ENCODE measurements at regions not wholly inside any gene's neighbourhood (a gene's known extent, or its start where the extent isn't known, plus 50 kb on each side); places are given as distances from the start of the nearest gene placed in this dataset.

- H3K27me3 ChIP-seq: no peaks in the 10 kb centered on the region
- ATAC-seq (peak; percentile 56 to 97 (median 84)), DNase-seq (peak in 1 of 3 donors; percentile 28)
- no peaks in the 10 kb centered on the region for H3K36me3 ChIP-seq
- H3K4me3 ChIP-seq: no peak overlapping the region
- H3K9me3 ChIP-seq: no peaks in the 10 kb centered on the region
- intact Hi-C loops (cut with DNase I): no loop called here
- H3K27ac ChIP-seq: no peak overlapping the region
- TF ChIP-seq CTCF (IDR thresholded peaks at IDR 0.05) (peak in 1 of 4 donors; percentile 18), POLR2A (IDR thresholded peaks at IDR 0.05) (no peak)
- WGBS (ENCODE audit: insufficient coverage, low coverage, low lambda C conversion rate, missing lambda C conversion rate): 35% methylated on average over 4 of the region's 4 CpGs
- peaks cover 0 to 7% (median 0%) of the 10 kb centered on the region in 4 donors for H3K4me1 ChIP-seq
Observed at GRCh38 chr5:61801174-61801573, 469.1 kb downstream of the ZSWIM6 start.

DNA sequence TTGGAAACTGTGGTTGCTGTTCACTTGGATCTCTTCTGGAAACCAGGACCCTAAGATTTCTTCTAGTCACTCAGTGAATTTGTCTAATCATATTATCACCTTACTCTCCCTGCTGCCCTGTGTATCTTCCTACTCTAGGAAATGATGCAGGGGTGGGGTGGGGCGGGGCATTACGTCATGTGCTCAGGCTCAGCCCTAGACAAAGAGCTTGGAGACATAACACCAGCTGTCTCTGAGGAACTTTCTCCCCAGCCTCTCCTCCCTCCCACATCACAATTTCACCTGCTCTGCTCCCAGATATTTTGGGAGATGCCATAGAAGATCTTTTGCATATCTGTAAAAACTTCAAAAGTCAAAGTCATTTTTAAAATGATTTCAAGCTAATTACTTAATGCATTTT lies 470.4 kb downstream of the ZSWIM6 start:
- H3K9me3 ChIP-seq: no peaks in the 10 kb centered on the region
- H3K4me3 ChIP-seq: no peak overlapping the region
- DNase-seq: no peak
- peaks cover 0 to 7% (median 0%) of the 10 kb centered on the region in 4 donors for H3K4me1 ChIP-seq
- H3K36me3 ChIP-seq: no peaks in the 10 kb centered on the region
- intact Hi-C loops (cut with DNase I): no loop called here
- H3K27ac ChIP-seq: no peak overlapping the region
- ATAC-seq: no peak
- WGBS (ENCODE audit: insufficient coverage, low coverage, low lambda C conversion rate, missing lambda C conversion rate): 89% methylated on average over 2 of the region's 2 CpGs
- no peaks in the 10 kb centered on the region for H3K27me3 ChIP-seq
- no peak for TF ChIP-seq CTCF (IDR thresholded peaks at IDR 0.05)
- no peak for TF ChIP-seq POLR2A (IDR thresholded peaks at IDR 0.05)

DNA sequence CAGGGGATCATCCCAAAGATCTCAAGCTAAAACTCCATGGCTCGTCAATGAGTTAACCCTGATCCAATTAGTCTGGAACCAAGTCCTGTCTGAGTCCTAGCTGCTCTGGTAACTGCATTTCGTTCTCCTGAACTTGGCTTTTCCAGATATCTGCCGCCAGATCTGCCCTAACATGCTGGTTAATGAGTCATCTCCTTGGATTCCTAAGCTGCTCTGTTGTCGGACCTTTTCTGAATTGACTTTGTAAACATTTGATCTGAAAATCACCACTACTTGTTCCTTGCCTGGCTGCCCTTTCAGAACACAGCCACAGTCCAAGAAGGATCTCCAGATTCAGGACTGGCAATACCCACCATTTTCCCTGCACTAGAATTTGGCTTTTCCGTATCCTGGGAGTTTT lies 473.0 kb downstream of the ZSWIM6 start:
- TF ChIP-seq POLR2A (IDR thresholded peaks at IDR 0.05) (no peak), CTCF (IDR thresholded peaks at IDR 0.05) (no peak)
- Histone ChIP-seq H3K4me3 (no peak overlapping the region), H3K27me3 (no peaks in the 10 kb centered on the region), H3K36me3 (no peaks in the 10 kb centered on the region), H3K4me1 (peaks cover 0 to 7% (median 0%) of the 10 kb centered on the region in 4 donors), H3K9me3 (no peaks in the 10 kb centered on the region), H3K27ac (no peak overlapping the region)
- ATAC-seq (no peak), DNase-seq (no peak)
- 56% methylated on average over 4 of the region's 5 CpGs for WGBS (ENCODE audit: insufficient coverage, low coverage, low lambda C conversion rate, missing lambda C conversion rate)
- intact Hi-C loops (cut with DNase I): no loop called here

- no peaks in the 10 kb centered on the region for H3K4me1 ChIP-seq
- no peaks in the 10 kb centered on the region for H3K36me3 ChIP-seq
- WGBS (ENCODE audit: insufficient coverage, low coverage, low lambda C conversion rate, missing lambda C conversion rate): 64% methylated on average over 3 of the region's 3 CpGs
- intact Hi-C loops (cut with DNase I): no loop called here
- no peak for DNase-seq
- TF ChIP-seq CTCF (IDR thresholded peaks at IDR 0.05): no peak
- no peak for TF ChIP-seq POLR2A (IDR thresholded peaks at IDR 0.05)
- no peak overlapping the region for H3K4me3 ChIP-seq
- ATAC-seq: no peak
- H3K9me3 ChIP-seq: no peaks in the 10 kb centered on the region
- H3K27me3 ChIP-seq: no peaks in the 10 kb centered on the region
- H3K27ac ChIP-seq: no peak overlapping the region
Observed at GRCh38 chr5:61806491-61807020, 474.5 kb downstream of the ZSWIM6 start.

DNA sequence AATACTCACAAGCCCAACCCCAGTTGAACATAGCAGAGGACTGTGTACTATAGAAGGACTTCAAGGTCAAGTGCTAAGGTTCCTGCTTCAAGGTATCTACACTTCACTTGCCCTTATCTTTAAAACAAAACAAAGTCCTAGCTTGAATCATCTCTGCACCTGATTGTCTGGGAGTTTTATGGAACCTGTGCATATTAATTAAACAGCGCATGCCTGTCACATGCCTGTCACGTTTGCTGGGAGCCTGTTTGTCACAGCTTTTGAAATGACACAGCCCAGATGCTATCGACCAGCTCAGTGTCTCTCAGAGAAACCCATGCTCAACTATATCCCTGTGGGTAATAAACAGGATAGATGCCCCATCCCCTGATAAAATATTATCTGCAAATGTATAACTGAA lies 476.0 kb downstream of the ZSWIM6 start:
- Histone ChIP-seq H3K4me3 (no peak overlapping the region), H3K4me1 (no peaks in the 10 kb centered on the region), H3K36me3 (no peaks in the 10 kb centered on the region), H3K27ac (no peak overlapping the region), H3K9me3 (no peaks in the 10 kb centered on the region), H3K27me3 (no peaks in the 10 kb centered on the region)
- intact Hi-C loops (cut with DNase I): no loop called here
- 59% methylated on average over 3 of the region's 3 CpGs for WGBS (ENCODE audit: insufficient coverage, low coverage, low lambda C conversion rate, missing lambda C conversion rate)
- ATAC-seq (no peak), DNase-seq (no peak)
- TF ChIP-seq POLR2A (IDR thresholded peaks at IDR 0.05) (no peak), CTCF (IDR thresholded peaks at IDR 0.05) (no peak)
